Chondrocyte (in vitro differentiated cells): ENCODE measurements at regions not wholly inside any gene's neighbourhood (a gene's known extent, or its start where the extent isn't known, plus 50 kb on each side); places are given as distances from the start of the nearest gene placed in this dataset.

Source experiments
- DNase-seq: peaks from one replicate; pipeline ENCODE4 v3.0.0; 2021; ENCODE audit warnings: mixed read lengths, low spot score
- H3K27ac Mint-ChIP-seq: one replicate; pipeline ENCODE4 v1.8.0; 2021; ENCODE audit warnings: mild to moderate bottlenecking, moderate library complexity, mixed read lengths; ENCODE audit not compliant: unreplicated experiment
- H3K27me3 Mint-ChIP-seq: 2 replicates; pipeline ENCODE4 v1.8.0; 2021; ENCODE audit warnings: low read depth, mixed read lengths
- H3K36me3 Mint-ChIP-seq: 2 replicates; pipeline ENCODE4 v1.8.0; 2021; ENCODE audit warnings: low read depth, mixed read lengths
- H3K4me1 Mint-ChIP-seq: 2 replicates; pipeline ENCODE4 v1.8.0; 2021; ENCODE audit warnings: low read depth, mild to moderate bottlenecking, mixed read lengths
- H3K4me3 Mint-ChIP-seq: one replicate; pipeline ENCODE4 v1.8.0; 2021; ENCODE audit warnings: mild to moderate bottlenecking, moderate library complexity, mixed read lengths; ENCODE audit not compliant: unreplicated experiment
- H3K9me3 Mint-ChIP-seq: 2 replicates; pipeline ENCODE4 v1.8.0; 2021; ENCODE audit warnings: low read depth, mixed read lengths
- TF ChIP-seq, protein P1 (sequence below): fragments of 200-600 bp; sonication (generic); IDR thresholded peaks from 2 replicates; pipeline ENCODE4 v1.5.0; 2021; ENCODE audit warnings: antibody characterized with exemption, mild to moderate bottlenecking, moderate library complexity

DNA sequence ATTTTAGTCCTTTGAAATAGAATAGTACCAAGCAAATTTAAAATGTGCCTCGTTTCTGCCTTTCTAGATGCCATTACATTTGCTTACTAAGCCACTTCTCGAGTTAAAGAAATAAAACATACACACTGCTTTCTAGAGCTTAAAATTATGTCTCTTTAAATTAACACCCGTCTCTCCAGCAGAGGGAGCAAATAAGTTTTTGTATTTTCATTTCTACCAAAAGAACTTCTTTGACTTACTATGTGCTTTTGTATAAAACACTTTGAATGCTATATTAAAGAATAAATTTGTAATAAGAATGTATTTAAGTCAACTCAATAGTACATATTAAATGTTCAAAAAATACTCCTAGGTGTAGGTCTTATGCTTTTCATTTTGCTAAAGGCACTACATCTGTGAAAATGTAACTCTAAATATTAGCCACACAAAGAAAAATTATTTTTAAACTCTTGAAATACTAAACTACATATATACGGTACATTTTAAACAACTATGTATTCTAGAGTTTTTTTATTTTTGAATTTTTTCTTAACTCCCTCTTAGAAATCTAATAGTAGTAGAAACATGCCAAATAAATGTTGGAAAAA lies 269.3 kb upstream of the MIR17HG start:
- Mint-ChIP-seq H3K4me3 (no peak overlapping the region), H3K36me3 (no peaks in the 10 kb centered on the region), H3K9me3 (peaks cover 3% of the 10 kb centered on the region), H3K27ac (no peak overlapping the region), H3K4me1 (no peaks in the 10 kb centered on the region), H3K27me3 (peaks cover 3% of the 10 kb centered on the region)
- TF ChIP-seq, protein P1, sequence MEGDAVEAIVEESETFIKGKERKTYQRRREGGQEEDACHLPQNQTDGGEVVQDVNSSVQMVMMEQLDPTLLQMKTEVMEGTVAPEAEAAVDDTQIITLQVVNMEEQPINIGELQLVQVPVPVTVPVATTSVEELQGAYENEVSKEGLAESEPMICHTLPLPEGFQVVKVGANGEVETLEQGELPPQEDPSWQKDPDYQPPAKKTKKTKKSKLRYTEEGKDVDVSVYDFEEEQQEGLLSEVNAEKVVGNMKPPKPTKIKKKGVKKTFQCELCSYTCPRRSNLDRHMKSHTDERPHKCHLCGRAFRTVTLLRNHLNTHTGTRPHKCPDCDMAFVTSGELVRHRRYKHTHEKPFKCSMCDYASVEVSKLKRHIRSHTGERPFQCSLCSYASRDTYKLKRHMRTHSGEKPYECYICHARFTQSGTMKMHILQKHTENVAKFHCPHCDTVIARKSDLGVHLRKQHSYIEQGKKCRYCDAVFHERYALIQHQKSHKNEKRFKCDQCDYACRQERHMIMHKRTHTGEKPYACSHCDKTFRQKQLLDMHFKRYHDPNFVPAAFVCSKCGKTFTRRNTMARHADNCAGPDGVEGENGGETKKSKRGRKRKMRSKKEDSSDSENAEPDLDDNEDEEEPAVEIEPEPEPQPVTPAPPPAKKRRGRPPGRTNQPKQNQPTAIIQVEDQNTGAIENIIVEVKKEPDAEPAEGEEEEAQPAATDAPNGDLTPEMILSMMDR: peak; percentile 90
- no peak for DNase-seq

DNA sequence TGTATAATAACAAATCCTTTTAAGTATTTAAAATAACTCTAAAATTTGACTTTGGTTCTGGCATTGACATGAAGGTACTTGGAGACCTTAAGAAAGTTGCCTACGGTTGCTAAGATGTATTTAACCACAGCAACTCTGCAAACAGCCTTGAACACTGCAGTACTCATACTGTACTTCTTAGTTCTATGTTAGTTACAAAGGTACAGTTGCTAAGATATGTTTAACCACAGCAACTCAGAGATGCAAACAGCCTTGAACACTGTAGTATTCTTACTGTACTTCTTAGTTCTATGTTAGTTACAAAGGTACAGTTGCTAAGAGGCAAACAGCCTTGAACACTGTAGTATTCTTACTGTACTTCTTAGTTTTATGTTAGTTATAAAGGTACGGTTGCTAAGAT lies 268.3 kb upstream of the MIR17HG start:
- DNase-seq: no peak
- no peak overlapping the region for H3K27ac Mint-ChIP-seq
- H3K4me1 Mint-ChIP-seq: no peaks in the 10 kb centered on the region
- H3K9me3 Mint-ChIP-seq: peaks cover 3% of the 10 kb centered on the region
- TF ChIP-seq, protein P1: no peak
- no peaks in the 10 kb centered on the region for H3K36me3 Mint-ChIP-seq
- H3K27me3 Mint-ChIP-seq: peaks cover 3% of the 10 kb centered on the region
- no peak overlapping the region for H3K4me3 Mint-ChIP-seq

DNA sequence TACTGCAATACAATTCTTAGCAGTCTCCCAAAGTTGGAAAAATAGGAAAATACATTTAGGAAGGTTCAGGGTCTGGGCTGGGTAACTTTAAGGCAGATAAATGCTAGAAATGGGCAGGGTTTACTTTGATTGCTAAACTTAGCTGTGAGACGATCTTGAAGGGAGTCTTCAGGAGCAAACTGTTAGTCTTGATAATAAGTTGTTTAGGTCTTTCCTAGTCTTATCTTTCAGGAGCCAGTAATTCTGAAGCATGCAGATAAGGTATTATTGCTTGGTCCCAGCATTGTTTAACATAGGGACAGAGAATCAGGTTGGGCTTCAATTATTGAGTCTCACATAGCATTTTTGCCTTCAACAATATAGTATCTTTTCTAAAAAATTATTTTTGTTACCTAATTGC lies 262.4 kb upstream of the MIR17HG start:
- DNase-seq: no peak
- no peak overlapping the region for H3K27ac Mint-ChIP-seq
- no peaks in the 10 kb centered on the region for H3K4me1 Mint-ChIP-seq
- H3K36me3 Mint-ChIP-seq: no peaks in the 10 kb centered on the region
- no peak overlapping the region for H3K4me3 Mint-ChIP-seq
- peaks cover 3% of the 10 kb centered on the region for H3K9me3 Mint-ChIP-seq
- H3K27me3 Mint-ChIP-seq: peaks cover 3% of the 10 kb centered on the region
- TF ChIP-seq, protein P1: no peak

DNA sequence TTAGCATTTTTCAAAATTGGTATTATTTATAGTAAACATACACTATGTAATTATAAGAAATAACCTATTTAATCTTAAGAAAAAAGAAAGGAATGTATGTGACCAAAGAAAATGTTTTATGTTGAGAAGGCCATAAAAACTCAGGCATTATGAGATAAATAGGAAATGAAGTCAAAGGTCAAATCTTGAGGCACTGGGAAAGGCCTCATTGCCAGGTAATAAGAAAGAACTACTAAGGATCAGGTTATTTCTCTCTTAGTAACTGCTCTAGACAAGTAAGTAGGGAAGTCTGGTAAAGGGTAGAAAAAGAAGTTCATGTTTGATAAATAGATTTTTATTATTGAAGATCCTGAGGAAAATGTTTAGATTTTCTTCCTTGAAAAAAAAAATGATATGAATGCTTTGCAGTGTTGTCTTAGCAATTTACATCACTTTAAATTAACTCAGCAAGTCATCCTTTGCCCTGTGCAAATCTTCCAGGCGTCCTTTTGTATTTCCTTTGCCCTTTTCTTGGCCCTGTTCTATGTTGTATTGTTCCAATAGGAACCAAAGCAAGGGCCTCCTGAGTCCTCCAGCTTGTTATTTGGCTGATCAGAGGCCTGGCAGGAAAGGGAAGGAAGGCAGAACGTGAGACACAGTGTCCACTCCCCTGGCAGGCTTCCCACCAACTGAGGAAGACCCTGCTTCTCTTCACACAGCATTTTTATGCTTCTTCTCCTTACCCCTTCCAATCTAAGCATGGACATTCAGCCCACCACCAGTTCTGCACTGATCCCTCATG lies 260.4 kb upstream of the MIR17HG start:
- no peak overlapping the region for H3K4me3 Mint-ChIP-seq
- H3K27me3 Mint-ChIP-seq: no peaks in the 10 kb centered on the region
- DNase-seq: no peak
- TF ChIP-seq, protein P1: no peak
- no peaks in the 10 kb centered on the region for H3K9me3 Mint-ChIP-seq
- no peaks in the 10 kb centered on the region for H3K36me3 Mint-ChIP-seq
- H3K27ac Mint-ChIP-seq: no peak overlapping the region
- no peaks in the 10 kb centered on the region for H3K4me1 Mint-ChIP-seq

DNA sequence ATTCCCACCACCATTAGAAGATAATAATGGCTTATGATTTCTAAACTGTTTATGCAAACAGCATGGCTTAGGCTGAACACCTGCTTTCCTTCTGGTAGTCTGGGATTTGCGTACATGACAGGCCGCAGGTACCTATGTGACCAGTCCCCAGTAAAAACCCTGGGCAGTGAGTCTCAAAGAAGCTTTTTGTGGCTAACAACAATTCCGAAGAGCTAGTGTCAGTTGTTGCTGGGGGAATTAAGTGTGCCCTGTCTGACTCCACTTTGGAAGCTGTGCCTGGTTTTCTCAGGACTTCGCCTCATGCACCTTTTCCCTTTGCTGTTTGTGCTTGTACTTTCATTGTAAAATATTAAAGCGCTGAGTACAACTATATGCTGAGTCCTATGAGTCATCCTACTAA lies 250.2 kb upstream of the MIR17HG start:
- no peaks in the 10 kb centered on the region for H3K9me3 Mint-ChIP-seq
- TF ChIP-seq, protein P1: no peak
- H3K4me3 Mint-ChIP-seq: no peak overlapping the region
- peaks cover 2% of the 10 kb centered on the region for H3K27me3 Mint-ChIP-seq
- no peaks in the 10 kb centered on the region for H3K36me3 Mint-ChIP-seq
- DNase-seq: no peak
- H3K4me1 Mint-ChIP-seq: peaks cover 9% of the 10 kb centered on the region
- no peak overlapping the region for H3K27ac Mint-ChIP-seq
